Chondrocyte (in vitro differentiated cells): ENCODE measurements at regions not wholly inside any gene's neighbourhood (a gene's known extent, or its start where the extent isn't known, plus 50 kb on each side); places are given as distances from the start of the nearest gene placed in this dataset.

Source experiments
- DNase-seq: peaks from one replicate; pipeline ENCODE4 v3.0.0; 2021; ENCODE audit warnings: mixed read lengths, low spot score
- H3K27ac Mint-ChIP-seq: one replicate; pipeline ENCODE4 v1.8.0; 2021; ENCODE audit warnings: mild to moderate bottlenecking, moderate library complexity, mixed read lengths; ENCODE audit not compliant: unreplicated experiment
- H3K27me3 Mint-ChIP-seq: 2 replicates; pipeline ENCODE4 v1.8.0; 2021; ENCODE audit warnings: low read depth, mixed read lengths
- H3K36me3 Mint-ChIP-seq: 2 replicates; pipeline ENCODE4 v1.8.0; 2021; ENCODE audit warnings: low read depth, mixed read lengths
- H3K4me1 Mint-ChIP-seq: 2 replicates; pipeline ENCODE4 v1.8.0; 2021; ENCODE audit warnings: low read depth, mild to moderate bottlenecking, mixed read lengths
- H3K4me3 Mint-ChIP-seq: one replicate; pipeline ENCODE4 v1.8.0; 2021; ENCODE audit warnings: mild to moderate bottlenecking, moderate library complexity, mixed read lengths; ENCODE audit not compliant: unreplicated experiment
- H3K9me3 Mint-ChIP-seq: 2 replicates; pipeline ENCODE4 v1.8.0; 2021; ENCODE audit warnings: low read depth, mixed read lengths
- TF ChIP-seq, protein P1 (sequence below): fragments of 200-600 bp; sonication (generic); IDR thresholded peaks from 2 replicates; pipeline ENCODE4 v1.5.0; 2021; ENCODE audit warnings: antibody characterized with exemption, mild to moderate bottlenecking, moderate library complexity

DNA sequence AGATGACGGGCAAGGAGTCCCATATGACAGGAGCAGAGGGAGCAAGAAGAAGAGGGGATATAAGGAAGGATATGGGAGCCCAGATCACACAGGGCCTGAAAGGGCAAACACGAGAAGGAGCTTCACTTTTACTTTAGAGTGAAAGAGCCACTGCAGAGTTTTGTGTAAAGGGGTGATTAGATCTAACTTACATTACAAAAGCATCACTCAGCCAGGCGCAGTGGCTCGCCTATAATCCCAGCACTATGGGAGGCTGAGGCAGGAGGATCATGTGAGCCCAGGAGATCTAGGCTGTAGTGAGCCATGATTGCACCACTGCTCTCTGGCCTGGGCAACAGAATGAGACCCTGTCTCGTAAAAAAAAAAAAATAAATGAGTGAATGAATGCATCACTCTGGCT, 91.1 kb downstream of the MPP7 start:
- Mint-ChIP-seq H3K27me3 (no peaks in the 10 kb centered on the region), H3K36me3 (peaks cover 19% of the 10 kb centered on the region), H3K4me3 (no peak overlapping the region), H3K4me1 (peaks cover 41% of the 10 kb centered on the region), H3K27ac (no peak overlapping the region), H3K9me3 (no peaks in the 10 kb centered on the region)
- TF ChIP-seq, protein P1, sequence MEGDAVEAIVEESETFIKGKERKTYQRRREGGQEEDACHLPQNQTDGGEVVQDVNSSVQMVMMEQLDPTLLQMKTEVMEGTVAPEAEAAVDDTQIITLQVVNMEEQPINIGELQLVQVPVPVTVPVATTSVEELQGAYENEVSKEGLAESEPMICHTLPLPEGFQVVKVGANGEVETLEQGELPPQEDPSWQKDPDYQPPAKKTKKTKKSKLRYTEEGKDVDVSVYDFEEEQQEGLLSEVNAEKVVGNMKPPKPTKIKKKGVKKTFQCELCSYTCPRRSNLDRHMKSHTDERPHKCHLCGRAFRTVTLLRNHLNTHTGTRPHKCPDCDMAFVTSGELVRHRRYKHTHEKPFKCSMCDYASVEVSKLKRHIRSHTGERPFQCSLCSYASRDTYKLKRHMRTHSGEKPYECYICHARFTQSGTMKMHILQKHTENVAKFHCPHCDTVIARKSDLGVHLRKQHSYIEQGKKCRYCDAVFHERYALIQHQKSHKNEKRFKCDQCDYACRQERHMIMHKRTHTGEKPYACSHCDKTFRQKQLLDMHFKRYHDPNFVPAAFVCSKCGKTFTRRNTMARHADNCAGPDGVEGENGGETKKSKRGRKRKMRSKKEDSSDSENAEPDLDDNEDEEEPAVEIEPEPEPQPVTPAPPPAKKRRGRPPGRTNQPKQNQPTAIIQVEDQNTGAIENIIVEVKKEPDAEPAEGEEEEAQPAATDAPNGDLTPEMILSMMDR = no peak
- DNase-seq = no peak

DNA sequence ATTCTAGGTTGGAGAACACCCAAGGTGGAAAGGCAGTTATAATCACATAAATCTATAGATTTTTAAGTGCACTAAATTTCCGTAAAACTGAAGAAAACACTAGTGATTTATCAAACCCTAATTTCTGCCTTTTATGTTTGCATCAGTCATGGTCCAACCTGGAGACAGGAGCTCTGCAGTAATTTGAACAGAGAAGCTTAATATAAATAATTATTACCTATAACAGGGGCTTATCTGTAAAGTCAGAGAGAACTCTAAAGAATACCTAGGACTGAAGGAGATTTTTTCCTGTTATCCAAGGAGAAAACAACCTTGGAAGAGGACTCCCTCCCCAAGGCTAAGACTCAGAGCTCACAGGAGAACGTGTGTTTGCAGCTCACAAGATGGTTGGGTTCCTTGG, 95.1 kb downstream of the MPP7 start:
- no peak overlapping the region for H3K4me3 Mint-ChIP-seq
- peaks cover 15% of the 10 kb centered on the region for H3K4me1 Mint-ChIP-seq
- no peak for DNase-seq
- H3K27me3 Mint-ChIP-seq = no peaks in the 10 kb centered on the region
- TF ChIP-seq, protein P1 = no peak
- H3K36me3 Mint-ChIP-seq = peaks cover 24% of the 10 kb centered on the region
- H3K27ac Mint-ChIP-seq = no peak overlapping the region
- no peaks in the 10 kb centered on the region for H3K9me3 Mint-ChIP-seq

DNA sequence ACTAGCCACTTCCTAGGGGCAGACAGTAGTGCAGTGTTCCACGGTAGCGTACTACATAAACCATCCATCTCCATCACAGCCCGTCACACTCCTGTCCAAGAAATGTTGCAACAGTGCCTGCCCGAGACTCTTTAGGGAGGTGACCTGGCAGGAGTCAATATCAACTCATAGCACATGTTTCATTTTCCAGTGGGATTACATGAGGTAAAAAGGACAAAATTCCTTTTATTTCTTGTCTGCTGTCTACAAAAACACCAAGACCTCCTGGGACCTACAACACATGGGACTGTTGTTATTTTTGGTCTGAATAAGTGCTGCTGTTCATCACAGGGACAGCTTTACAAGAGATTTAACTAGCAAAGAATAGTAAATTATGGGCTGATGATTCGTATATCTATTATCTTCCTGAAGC, 99.9 kb downstream of the MPP7 start:
- no peaks in the 10 kb centered on the region for H3K9me3 Mint-ChIP-seq
- peaks cover 9% of the 10 kb centered on the region for H3K36me3 Mint-ChIP-seq
- H3K27ac Mint-ChIP-seq = peak overlapping the region; percentile 83
- no peaks in the 10 kb centered on the region for H3K27me3 Mint-ChIP-seq
- TF ChIP-seq, protein P1 = no peak
- no peak for DNase-seq
- H3K4me1 Mint-ChIP-seq = peaks cover 50% of the 10 kb centered on the region
- peak overlapping the region; percentile 29 for H3K4me3 Mint-ChIP-seq

DNA sequence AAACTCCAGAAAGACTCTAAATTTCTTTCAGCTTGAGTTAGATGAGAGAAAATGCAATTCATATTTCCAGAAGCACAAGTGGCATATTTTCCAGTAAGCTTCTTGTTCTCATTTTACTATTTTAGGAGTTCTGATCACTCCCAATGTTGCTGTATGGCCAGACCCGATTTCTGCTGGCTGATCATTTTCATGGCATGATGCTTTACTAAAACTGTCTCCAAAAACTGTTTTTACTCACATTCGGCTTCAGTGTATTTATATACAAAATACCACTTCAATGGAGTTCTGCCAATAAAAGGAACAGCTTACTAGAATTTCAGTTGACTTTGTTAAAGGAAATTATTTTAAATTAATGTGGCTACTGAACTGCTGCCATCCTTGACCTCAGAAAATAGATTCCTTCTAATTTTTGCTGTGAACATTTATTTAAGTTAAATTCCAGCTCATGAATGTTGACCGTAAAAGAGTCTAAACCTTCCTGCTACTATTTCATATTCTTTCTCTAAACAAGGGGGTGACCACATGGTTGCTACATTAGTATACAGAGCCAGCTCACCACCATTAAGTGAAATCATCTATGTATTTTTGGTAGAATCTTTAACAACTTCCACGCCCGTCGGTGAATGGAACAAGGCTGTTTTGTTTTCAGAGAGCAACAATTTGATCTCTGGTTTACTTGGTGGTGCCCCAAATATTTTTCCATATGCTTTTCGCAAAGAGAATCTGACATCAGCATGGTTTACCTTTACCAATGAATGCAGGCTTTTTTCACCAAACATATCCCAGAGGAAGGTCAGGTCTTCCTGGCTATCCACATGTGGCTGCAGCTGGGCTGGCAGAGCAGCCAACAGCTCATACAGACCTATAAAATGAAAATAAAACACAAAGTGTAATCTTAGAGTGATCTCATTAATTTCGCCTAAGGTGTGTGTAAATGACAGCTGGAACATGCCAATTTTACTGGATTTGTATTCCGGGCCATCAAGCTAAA, 101.2 kb downstream of the MPP7 start:
- no peak for DNase-seq
- Mint-ChIP-seq H3K27me3 (no peaks in the 10 kb centered on the region), H3K4me3 (peak overlapping the region; percentile 3), H3K9me3 (no peaks in the 10 kb centered on the region), H3K27ac (peak overlapping the region; percentile 83), H3K4me1 (peaks cover 50% of the 10 kb centered on the region), H3K36me3 (peaks cover 9% of the 10 kb centered on the region)
- TF ChIP-seq, protein P1 = no peak

DNA sequence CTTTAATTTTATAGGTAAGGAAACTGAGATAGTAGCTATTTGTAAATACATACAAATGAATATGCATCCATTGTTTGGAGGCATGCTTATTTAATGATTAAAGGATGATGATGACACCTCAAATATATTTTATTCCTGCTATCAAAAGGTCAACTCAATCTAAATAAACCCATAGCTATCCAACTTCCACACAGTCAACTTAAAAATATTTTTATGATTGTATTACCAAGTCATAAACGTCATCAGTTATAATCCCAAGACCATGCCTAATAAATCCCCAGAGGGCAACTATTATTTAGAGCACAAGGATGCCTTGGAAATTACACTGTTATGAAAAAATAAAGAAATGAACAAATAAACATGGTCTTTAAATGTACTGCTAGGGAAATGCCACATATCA, 102.1 kb downstream of the MPP7 start:
- Mint-ChIP-seq H3K36me3 (peaks cover 8% of the 10 kb centered on the region), H3K27ac (peak overlapping the region; percentile 83), H3K9me3 (no peaks in the 10 kb centered on the region), H3K27me3 (no peaks in the 10 kb centered on the region), H3K4me3 (no peak overlapping the region), H3K4me1 (peaks cover 50% of the 10 kb centered on the region)
- DNase-seq = no peak
- TF ChIP-seq, protein P1 = no peak
